ENCODE measurements at regions not wholly inside any gene's neighbourhood (a gene's known extent, or its start where the extent isn't known, plus 50 kb on each side); places are given as distances from the start of the nearest gene placed in this dataset.

- no peak for ATAC-seq
- no peaks in the 10 kb centered on the region for H3K36me3 Mint-ChIP-seq (ENCODE audit: insufficient read depth)
- no peaks in the 10 kb centered on the region for H3K4me1 Mint-ChIP-seq (ENCODE audit: low read depth)
- no peak for DNase-seq
- H3K27me3 Mint-ChIP-seq (ENCODE audit: low read depth) = no peaks in the 10 kb centered on the region
- no peak overlapping the region for H3K4me3 Mint-ChIP-seq
- no peaks in the 10 kb centered on the region for H3K9me3 Mint-ChIP-seq
Measured at GRCh38 chr4:22196551-22196950, 248.0 kb upstream of the KCNIP4 start.

- Mint-ChIP-seq H3K4me1 (ENCODE audit: low read depth) (no peaks in the 10 kb centered on the region), H3K27me3 (ENCODE audit: low read depth) (no peaks in the 10 kb centered on the region), H3K36me3 (ENCODE audit: insufficient read depth) (no peaks in the 10 kb centered on the region), H3K9me3 (peaks cover 12% of the 10 kb centered on the region), H3K4me3 (no peak overlapping the region)
- DNase-seq (no peak), ATAC-seq (no peak)
Measured at GRCh38 chr4:22192084-22192511, 243.5 kb upstream of the KCNIP4 start.

- H3K4me1 Mint-ChIP-seq (ENCODE audit: low read depth) = no peaks in the 10 kb centered on the region
- no peak for ATAC-seq
- no peaks in the 10 kb centered on the region for H3K27me3 Mint-ChIP-seq (ENCODE audit: low read depth)
- DNase-seq = no peak
- no peaks in the 10 kb centered on the region for H3K36me3 Mint-ChIP-seq (ENCODE audit: insufficient read depth)
- H3K4me3 Mint-ChIP-seq = no peak overlapping the region
- H3K9me3 Mint-ChIP-seq = peaks cover 12% of the 10 kb centered on the region
Measured at GRCh38 chr4:22191565-22191964, 243.0 kb upstream of the KCNIP4 start.

- H3K27me3 Mint-ChIP-seq (ENCODE audit: low read depth) = no peaks in the 10 kb centered on the region
- H3K4me3 Mint-ChIP-seq = no peak overlapping the region
- no peaks in the 10 kb centered on the region for H3K36me3 Mint-ChIP-seq (ENCODE audit: insufficient read depth)
- DNase-seq = no peak
- no peak for ATAC-seq
- peaks cover 12% of the 10 kb centered on the region for H3K9me3 Mint-ChIP-seq
- no peaks in the 10 kb centered on the region for H3K4me1 Mint-ChIP-seq (ENCODE audit: low read depth)
Measured at GRCh38 chr4:22190855-22191254, 242.3 kb upstream of the KCNIP4 start.

GRCh38 chr4:22187203-22187820 is 238.7 kb upstream of the KCNIP4 start:
- ATAC-seq (no peak), DNase-seq (no peak)
- Mint-ChIP-seq H3K27me3 (ENCODE audit: low read depth) (no peaks in the 10 kb centered on the region), H3K36me3 (ENCODE audit: insufficient read depth) (no peaks in the 10 kb centered on the region), H3K4me1 (ENCODE audit: low read depth) (no peaks in the 10 kb centered on the region), H3K9me3 (peaks cover 12% of the 10 kb centered on the region), H3K4me3 (no peak overlapping the region)

- H3K4me1 Mint-ChIP-seq (ENCODE audit: low read depth) = no peaks in the 10 kb centered on the region
- H3K27me3 Mint-ChIP-seq (ENCODE audit: low read depth) = no peaks in the 10 kb centered on the region
- DNase-seq = no peak
- no peaks in the 10 kb centered on the region for H3K36me3 Mint-ChIP-seq (ENCODE audit: insufficient read depth)
- H3K9me3 Mint-ChIP-seq = no peaks in the 10 kb centered on the region
- no peak overlapping the region for H3K4me3 Mint-ChIP-seq
- ATAC-seq = no peak
Measured at GRCh38 chr4:22181736-22182135, 233.2 kb upstream of the KCNIP4 start.

GRCh38 chr4:22179124-22179874 is 230.7 kb upstream of the KCNIP4 start:
- no peaks in the 10 kb centered on the region for H3K27me3 Mint-ChIP-seq (ENCODE audit: low read depth)
- H3K4me1 Mint-ChIP-seq (ENCODE audit: low read depth) = no peaks in the 10 kb centered on the region
- H3K4me3 Mint-ChIP-seq = no peak overlapping the region
- H3K9me3 Mint-ChIP-seq = peaks cover 4% of the 10 kb centered on the region
- no peak for ATAC-seq
- no peaks in the 10 kb centered on the region for H3K36me3 Mint-ChIP-seq (ENCODE audit: insufficient read depth)
- DNase-seq = no peak

DNA sequence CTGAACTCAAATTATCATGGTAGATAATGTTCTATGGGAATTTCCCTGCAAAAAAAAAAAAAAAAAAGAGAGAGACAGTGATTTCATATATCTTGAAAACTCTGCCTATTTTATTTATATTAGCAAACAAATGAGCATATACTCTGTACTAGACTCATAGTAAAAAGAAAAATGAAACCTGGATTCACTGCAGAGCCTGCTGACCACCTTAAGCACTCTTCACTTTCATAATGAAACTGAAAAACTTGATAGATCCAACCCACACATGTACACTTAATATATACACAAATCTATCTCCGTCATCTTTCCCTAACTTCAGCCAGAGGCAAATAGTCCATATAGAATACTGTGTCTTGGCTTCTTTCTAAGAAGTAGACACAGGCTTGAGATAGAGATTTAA is 226.1 kb upstream of the KCNIP4 start:
- no peaks in the 10 kb centered on the region for H3K36me3 Mint-ChIP-seq (ENCODE audit: insufficient read depth)
- DNase-seq (no peak), ATAC-seq (no peak)
- H3K4me3 Mint-ChIP-seq = no peak overlapping the region
- no peaks in the 10 kb centered on the region for H3K4me1 Mint-ChIP-seq (ENCODE audit: low read depth)
- peaks cover 8% of the 10 kb centered on the region for H3K9me3 Mint-ChIP-seq
- no peaks in the 10 kb centered on the region for H3K27me3 Mint-ChIP-seq (ENCODE audit: low read depth)

DNA sequence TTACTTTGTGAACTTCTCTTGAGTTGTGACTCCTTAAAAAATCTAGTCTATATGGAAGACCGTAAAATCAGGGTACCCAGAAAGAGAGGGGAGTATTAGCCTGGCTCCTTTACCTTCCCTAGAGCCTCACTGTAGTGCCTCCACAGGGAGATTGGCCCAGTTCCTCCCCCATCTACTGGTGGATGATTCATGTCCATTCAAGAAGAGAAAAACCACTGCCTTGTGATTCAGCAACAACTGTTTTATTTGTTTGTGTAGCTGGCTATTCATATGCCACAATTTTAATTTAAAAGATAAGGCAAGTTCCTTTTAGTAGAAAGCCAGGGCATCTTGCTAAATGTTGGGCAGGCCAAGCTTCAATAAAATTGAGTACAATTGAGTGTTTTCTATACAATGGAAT is 221.8 kb upstream of the KCNIP4 start:
- no peaks in the 10 kb centered on the region for H3K4me1 Mint-ChIP-seq (ENCODE audit: low read depth)
- ATAC-seq = no peak
- H3K9me3 Mint-ChIP-seq = peaks cover 4% of the 10 kb centered on the region
- H3K4me3 Mint-ChIP-seq = no peak overlapping the region
- no peaks in the 10 kb centered on the region for H3K36me3 Mint-ChIP-seq (ENCODE audit: insufficient read depth)
- H3K27me3 Mint-ChIP-seq (ENCODE audit: low read depth) = no peaks in the 10 kb centered on the region
- no peak for DNase-seq

- H3K27me3 Mint-ChIP-seq (ENCODE audit: low read depth) = no peaks in the 10 kb centered on the region
- ATAC-seq (no peak), DNase-seq (no peak)
- H3K4me1 Mint-ChIP-seq (ENCODE audit: low read depth) = no peaks in the 10 kb centered on the region
- peaks cover 10% of the 10 kb centered on the region for H3K9me3 Mint-ChIP-seq
- H3K4me3 Mint-ChIP-seq = no peak overlapping the region
- H3K36me3 Mint-ChIP-seq (ENCODE audit: insufficient read depth) = no peaks in the 10 kb centered on the region
Measured at GRCh38 chr4:22167201-22167600, 218.6 kb upstream of the KCNIP4 start.

GRCh38 chr4:22162454-22162853 is 213.9 kb upstream of the KCNIP4 start:
- ATAC-seq = no peak
- Mint-ChIP-seq H3K4me3 (no peak overlapping the region), H3K36me3 (ENCODE audit: insufficient read depth) (peaks cover 1% of the 10 kb centered on the region), H3K4me1 (ENCODE audit: low read depth) (no peaks in the 10 kb centered on the region), H3K9me3 (peaks cover 18% of the 10 kb centered on the region), H3K27me3 (ENCODE audit: low read depth) (no peaks in the 10 kb centered on the region)
- DNase-seq = no peak

GRCh38 chr4:22130741-22131140 is 182.2 kb upstream of the KCNIP4 start:
- peaks cover 10% of the 10 kb centered on the region for H3K9me3 Mint-ChIP-seq
- H3K4me3 Mint-ChIP-seq = no peak overlapping the region
- no peaks in the 10 kb centered on the region for H3K4me1 Mint-ChIP-seq (ENCODE audit: low read depth)
- no peaks in the 10 kb centered on the region for H3K36me3 Mint-ChIP-seq (ENCODE audit: insufficient read depth)
- DNase-seq (no peak), ATAC-seq (no peak)
- H3K27me3 Mint-ChIP-seq (ENCODE audit: low read depth) = no peaks in the 10 kb centered on the region

DNA sequence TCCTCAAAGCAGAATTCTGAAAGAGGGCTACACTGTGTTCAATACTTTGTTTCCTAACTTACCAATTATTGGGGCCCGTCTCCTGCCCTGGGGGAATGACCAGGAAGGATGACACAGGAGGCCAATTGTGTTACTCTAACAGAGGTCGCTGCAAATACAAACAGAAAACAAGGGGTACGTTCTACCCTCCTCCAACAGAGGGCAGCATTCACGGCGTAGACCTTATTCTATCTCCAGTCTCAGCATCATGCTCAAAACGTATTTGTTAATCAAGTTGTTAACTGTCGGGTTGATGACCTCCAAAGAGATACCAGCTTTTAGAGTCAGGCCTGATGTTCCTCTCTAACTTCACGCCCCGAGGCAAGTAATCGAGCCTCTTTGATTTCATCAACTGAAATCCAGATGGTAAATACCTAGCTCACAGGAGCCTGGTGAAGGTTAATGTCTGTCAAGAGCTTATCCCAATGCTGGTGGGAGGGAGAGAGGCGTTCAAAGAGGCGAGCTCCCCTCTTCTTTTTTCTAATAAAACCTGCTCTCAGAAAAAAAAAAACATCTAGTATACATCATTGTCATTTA is 181.0 kb upstream of the KCNIP4 start:
- H3K9me3 Mint-ChIP-seq = peaks cover 12% of the 10 kb centered on the region
- H3K36me3 Mint-ChIP-seq (ENCODE audit: insufficient read depth) = no peaks in the 10 kb centered on the region
- H3K4me3 Mint-ChIP-seq = no peak overlapping the region
- DNase-seq (no peak), ATAC-seq (no peak)
- no peaks in the 10 kb centered on the region for H3K4me1 Mint-ChIP-seq (ENCODE audit: low read depth)
- H3K27me3 Mint-ChIP-seq (ENCODE audit: low read depth) = no peaks in the 10 kb centered on the region

DNA sequence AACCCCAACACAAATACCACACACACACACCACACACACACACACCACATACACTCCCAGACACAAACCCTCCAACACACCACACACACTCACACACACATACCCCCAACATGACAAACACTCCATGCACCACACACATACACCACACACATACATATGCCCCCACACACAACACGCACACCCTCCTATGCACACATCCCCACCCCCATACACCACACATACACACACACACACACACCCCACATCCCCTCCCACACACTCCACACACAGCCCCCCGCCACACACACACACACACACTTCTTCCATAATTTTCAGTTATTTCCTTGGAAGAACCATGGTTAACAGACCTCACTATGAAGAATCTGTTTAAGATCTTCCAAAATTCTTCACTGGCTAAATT is 173.5 kb upstream of the KCNIP4 start:
- Mint-ChIP-seq H3K4me3 (no peak overlapping the region), H3K9me3 (peaks cover 20% of the 10 kb centered on the region), H3K4me1 (ENCODE audit: low read depth) (no peaks in the 10 kb centered on the region), H3K27me3 (ENCODE audit: low read depth) (no peaks in the 10 kb centered on the region), H3K36me3 (ENCODE audit: insufficient read depth) (no peaks in the 10 kb centered on the region)
- no peak for ATAC-seq
- no peak for DNase-seq

- Mint-ChIP-seq H3K27me3 (ENCODE audit: low read depth) (no peaks in the 10 kb centered on the region), H3K9me3 (peaks cover 13% of the 10 kb centered on the region)
- ATAC-seq = no peak
Measured at GRCh38 chr4:22115262-22115661, 166.7 kb upstream of the KCNIP4 start.

More at GRCh38 chr4:22115262-22115661, 166.7 kb upstream of the KCNIP4 start:
- H3K36me3 Mint-ChIP-seq (ENCODE audit: insufficient read depth) = no peaks in the 10 kb centered on the region
- H3K4me1 Mint-ChIP-seq (ENCODE audit: low read depth) = no peaks in the 10 kb centered on the region
- no peak overlapping the region for H3K4me3 Mint-ChIP-seq
- DNase-seq = no peak
